ENCODE measurements at regions not wholly inside any gene's neighbourhood (a gene's known extent, or its start where the extent isn't known, plus 50 kb on each side); places are given as distances from the start of the nearest gene placed in this dataset.
"Not testable (repeated sequence)": the region's sequence is repeated elsewhere in the genome, so short reads cannot be mapped to it uniquely, and the experiment has no call there.

DNA sequence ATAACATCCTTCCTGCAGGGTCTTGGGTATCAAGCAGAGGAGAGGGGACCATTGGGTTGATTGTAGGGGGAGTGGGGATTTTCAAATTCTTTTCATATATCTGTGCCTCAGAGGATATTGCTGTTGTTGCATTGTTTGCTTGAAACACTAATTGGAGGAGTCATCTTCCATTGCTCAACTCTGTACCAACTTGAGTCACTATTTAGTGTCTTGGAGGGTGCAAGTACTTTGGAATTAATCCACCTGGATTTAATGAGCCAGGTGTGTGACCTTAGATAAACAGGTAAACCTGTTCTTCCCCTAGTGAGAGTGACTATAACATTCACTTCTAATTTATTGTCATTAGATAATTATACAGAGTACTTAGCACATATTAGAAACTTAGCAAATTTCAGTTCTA is 151.3 kb upstream of the CNTNAP4 start:
- no peak for DNase-seq (ENCODE audit: insufficient read length, low spot score)
- TF ChIP-seq, protein P1, sequence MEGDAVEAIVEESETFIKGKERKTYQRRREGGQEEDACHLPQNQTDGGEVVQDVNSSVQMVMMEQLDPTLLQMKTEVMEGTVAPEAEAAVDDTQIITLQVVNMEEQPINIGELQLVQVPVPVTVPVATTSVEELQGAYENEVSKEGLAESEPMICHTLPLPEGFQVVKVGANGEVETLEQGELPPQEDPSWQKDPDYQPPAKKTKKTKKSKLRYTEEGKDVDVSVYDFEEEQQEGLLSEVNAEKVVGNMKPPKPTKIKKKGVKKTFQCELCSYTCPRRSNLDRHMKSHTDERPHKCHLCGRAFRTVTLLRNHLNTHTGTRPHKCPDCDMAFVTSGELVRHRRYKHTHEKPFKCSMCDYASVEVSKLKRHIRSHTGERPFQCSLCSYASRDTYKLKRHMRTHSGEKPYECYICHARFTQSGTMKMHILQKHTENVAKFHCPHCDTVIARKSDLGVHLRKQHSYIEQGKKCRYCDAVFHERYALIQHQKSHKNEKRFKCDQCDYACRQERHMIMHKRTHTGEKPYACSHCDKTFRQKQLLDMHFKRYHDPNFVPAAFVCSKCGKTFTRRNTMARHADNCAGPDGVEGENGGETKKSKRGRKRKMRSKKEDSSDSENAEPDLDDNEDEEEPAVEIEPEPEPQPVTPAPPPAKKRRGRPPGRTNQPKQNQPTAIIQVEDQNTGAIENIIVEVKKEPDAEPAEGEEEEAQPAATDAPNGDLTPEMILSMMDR (IDR thresholded peaks at IDR 0.05; ENCODE audit: insufficient read depth, missing control alignments) = no peak
- no peak for FAIRE-seq

DNA sequence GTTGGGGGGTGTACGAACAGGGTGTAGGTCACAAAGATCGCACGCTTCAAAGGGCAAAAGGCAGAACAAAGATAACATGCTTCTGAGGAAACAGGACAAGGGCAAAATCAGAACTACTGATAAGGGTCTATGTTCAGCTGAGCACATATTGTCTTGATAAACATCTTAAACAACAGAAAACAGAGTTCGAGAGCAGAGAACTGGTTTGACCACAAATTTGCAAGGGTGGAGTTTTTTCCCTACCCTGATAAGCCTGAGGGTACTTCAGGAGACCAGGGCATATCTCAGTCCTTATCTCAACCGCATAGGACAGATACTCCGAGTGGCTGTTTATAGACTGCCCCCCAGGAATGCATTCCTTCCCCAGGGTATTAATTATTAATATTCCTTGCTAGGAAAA is 139.1 kb upstream of the CNTNAP4 start:
- FAIRE-seq; DNase-seq (ENCODE audit: insufficient read length, low spot score): not testable (repeated sequence)

DNA sequence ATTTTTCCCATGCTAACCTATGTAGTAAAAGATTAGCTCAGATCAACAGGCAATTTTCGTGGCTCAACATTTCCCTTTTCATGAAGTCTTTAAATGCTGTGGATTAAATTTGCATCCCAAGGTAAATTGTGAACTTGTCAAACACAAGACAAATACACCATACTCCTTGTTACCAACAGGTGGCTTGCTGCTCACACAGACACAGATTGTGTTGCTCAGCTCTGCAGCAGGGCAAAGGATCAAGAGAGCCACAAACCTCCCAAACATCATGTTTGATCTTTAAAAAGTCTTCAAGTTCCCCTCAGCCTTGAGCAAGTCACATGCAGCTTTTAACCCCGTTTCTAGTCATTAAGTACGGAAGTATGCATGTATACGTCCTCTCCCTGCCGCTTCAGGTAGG is 119.6 kb upstream of the CNTNAP4 start:
- TF ChIP-seq, protein P1 (IDR thresholded peaks at IDR 0.05; ENCODE audit: insufficient read depth, missing control alignments) = no peak
- FAIRE-seq = no peak
- no peak for DNase-seq (ENCODE audit: insufficient read length, low spot score)

DNA sequence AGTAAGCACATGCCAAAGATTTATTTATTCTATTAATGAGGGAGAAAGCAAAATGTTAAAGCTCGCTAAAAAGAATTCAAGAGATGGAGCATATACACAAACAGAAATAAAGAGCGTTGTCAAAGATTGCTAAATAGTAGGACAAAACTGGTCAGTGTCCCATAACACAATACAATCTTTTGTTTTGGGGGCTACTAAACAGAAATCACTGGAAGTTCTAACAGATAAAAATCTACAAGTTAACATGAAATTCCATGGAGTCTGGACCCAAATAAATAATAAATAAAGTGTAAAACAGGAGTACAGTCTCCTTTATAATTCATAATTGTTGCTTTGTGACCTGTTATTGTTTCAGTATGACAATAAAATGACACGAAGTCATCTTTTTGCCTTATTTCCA is 115.2 kb upstream of the CNTNAP4 start:
- TF ChIP-seq, protein P1 (IDR thresholded peaks at IDR 0.05; ENCODE audit: insufficient read depth, missing control alignments) = no peak
- FAIRE-seq = no peak
- DNase-seq (ENCODE audit: insufficient read length, low spot score) = no peak

DNA sequence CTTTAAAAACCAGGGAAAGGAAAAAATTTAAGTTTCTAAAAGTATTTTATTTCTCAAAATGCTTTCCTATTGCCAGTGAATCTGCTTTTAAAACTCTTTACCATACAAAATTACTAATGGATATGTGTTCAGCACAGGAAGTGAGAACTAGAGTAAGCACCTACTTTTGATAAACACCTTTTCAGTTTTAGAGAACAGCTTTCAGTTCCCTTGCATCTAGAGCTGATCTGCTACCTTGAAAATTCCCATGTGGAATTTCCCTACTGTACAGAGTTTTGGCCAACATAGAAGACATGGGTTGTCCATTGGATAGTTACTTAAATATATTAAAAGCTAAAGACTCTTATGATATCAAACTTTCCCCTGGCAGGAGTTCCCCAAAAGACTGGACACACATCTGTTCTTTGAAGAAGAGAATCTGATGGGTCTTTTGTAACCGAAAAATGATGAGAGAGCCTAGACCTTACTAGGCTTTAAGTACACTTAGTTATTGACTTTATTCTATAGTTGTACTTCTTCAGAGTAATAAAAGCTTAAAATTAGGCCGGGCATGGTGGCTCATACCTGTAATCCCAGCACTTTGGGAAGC is 112.1 kb upstream of the CNTNAP4 start:
- DNase-seq (ENCODE audit: insufficient read length, low spot score) (no peak), FAIRE-seq (no peak)
- TF ChIP-seq, protein P1 (IDR thresholded peaks at IDR 0.05; ENCODE audit: insufficient read depth, missing control alignments) = no peak

DNA sequence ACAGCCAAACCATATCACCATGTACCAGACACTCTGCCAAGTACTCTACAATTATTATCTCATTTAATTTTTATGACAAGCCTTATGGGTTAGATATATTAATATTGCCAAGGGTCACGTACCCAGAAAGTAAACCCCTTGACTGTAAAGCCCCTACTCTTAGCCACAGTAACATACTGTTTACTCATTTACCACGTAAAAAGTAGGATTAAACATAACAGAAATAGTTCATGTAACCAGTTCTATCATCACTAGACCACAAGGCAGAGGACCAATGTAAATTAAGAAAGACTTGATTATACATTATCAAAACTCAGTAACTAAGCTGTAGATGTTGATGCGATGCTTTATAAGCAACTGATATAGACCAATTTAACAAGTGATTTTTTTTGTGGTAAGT is 101.5 kb upstream of the CNTNAP4 start:
- FAIRE-seq (no peak), DNase-seq (ENCODE audit: insufficient read length, low spot score) (no peak)
- TF ChIP-seq, protein P1 (IDR thresholded peaks at IDR 0.05; ENCODE audit: insufficient read depth, missing control alignments) = no peak

DNA sequence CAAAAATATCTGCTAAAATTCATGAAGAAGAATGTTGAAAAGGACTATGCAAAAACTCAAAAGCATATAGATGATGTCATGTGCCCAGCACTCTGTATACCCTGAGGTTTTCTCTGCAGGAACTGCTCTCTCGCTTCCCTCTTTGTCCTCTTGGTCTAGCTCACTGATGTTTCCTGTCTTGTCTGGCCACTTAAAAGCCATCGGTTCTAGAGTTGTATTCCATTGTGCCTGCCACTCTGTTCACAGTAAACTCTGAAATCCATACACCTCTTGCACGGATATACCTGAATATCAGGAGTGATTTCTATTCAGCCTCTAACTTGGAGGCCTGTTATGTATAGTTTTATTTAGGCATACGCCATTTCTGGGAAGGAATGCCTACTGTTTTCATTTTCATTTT is 101.0 kb upstream of the CNTNAP4 start:
- TF ChIP-seq, protein P1 (IDR thresholded peaks at IDR 0.05; ENCODE audit: insufficient read depth, missing control alignments) = no peak
- FAIRE-seq (no peak), DNase-seq (ENCODE audit: insufficient read length, low spot score) (no peak)

DNA sequence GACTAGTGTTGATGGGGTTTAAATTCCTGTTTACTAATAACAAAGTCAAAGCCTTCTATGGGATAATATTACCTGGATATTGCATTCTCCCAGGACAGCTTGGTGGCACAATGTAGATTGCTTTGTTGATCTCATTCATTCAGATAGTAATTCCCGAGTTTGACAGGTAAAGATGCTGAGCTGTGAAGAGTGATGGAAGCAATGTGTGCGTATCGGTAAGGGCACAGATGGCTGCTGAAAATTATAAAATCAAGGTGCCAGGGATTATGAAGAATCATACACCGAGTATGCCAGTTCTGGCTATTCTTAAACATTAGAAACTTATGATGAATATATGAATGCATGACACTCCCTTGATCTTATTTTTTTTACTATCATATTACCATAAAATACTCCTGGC is 100.6 kb upstream of the CNTNAP4 start:
- TF ChIP-seq, protein P1 (IDR thresholded peaks at IDR 0.05; ENCODE audit: insufficient read depth, missing control alignments) = no peak
- DNase-seq (ENCODE audit: insufficient read length, low spot score) = no peak
- no peak for FAIRE-seq
